GM12865 (cell line): ENCODE measurements at regions not wholly inside any gene's neighbourhood (a gene's known extent, or its start where the extent isn't known, plus 50 kb on each side); places are given as distances from the start of the nearest gene placed in this dataset.

Experiments used
- DNase-seq: peaks from one replicate; pipeline ENCODE4 v3.0.0; 2010; ENCODE audit warnings: low read depth
- H3K4me3 ChIP-seq: 2 replicates; pipeline ENCODE4 v1.5.1; 2011; ENCODE audit warnings: mild to moderate bottlenecking, low read depth, low read length, control low read depth
- CTCF ChIP-seq: IDR thresholded peaks from 2 replicates; pipeline ENCODE4 v1.5.1; 2011; ENCODE audit warnings: low read length, control low read depth, low read depth, inconsistent platforms; ENCODE audit not compliant: insufficient read depth; ENCODE audit errors: missing control alignments

GRCh38 chr11:37533087-37533486, 935.1 kb upstream of the RAG2 start:
- H3K4me3 ChIP-seq = no peak overlapping the region
- no peak for DNase-seq
- no peak for TF ChIP-seq CTCF

GRCh38 chr11:37532271-37532670, 934.2 kb upstream of the RAG2 start:
- H3K4me3 ChIP-seq = no peak overlapping the region
- no peak for DNase-seq
- no peak for TF ChIP-seq CTCF

GRCh38 chr11:37527545-37527944, 929.5 kb upstream of the RAG2 start:
- TF ChIP-seq CTCF = no peak
- no peak for DNase-seq
- H3K4me3 ChIP-seq = no peak overlapping the region

DNA sequence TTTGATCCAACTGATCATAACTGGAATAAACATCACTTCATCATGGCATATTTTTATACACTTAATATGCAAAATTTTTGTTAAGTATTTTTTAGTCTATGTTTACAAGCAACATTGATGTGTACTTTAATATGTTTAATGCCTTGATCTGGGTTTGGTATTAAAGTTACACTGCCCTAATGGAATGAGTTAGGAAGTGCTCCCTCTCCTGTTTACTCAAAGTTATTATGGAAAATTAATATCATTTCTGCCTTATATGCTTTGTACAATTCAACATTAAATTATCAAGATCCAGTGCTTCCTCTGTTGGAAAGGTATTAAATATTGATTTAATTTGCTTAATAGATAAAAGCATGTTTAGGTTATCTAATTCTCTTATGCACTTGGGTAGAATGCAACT, 927.3 kb upstream of the RAG2 start:
- no peak overlapping the region for H3K4me3 ChIP-seq
- no peak for DNase-seq
- TF ChIP-seq CTCF = no peak

DNA sequence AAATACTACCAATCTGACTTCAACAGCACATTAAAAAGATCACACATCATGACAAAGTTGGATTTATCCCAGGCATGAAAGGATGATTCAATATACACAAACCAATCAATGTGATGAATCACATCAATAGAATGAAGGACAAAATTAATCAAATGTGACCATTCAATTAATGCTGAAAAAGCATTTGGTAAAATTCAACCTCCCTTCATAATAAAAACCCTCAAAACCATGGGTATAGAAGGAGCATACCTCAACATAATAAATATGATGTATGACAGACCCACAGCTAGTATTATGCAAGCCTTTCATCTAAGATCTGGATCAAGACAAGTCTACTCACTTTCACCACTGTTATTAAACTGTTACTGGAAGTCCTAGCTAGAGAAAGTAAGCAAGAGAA, 921.7 kb upstream of the RAG2 start:
- no peak for TF ChIP-seq CTCF
- no peak overlapping the region for H3K4me3 ChIP-seq
- no peak for DNase-seq

DNA sequence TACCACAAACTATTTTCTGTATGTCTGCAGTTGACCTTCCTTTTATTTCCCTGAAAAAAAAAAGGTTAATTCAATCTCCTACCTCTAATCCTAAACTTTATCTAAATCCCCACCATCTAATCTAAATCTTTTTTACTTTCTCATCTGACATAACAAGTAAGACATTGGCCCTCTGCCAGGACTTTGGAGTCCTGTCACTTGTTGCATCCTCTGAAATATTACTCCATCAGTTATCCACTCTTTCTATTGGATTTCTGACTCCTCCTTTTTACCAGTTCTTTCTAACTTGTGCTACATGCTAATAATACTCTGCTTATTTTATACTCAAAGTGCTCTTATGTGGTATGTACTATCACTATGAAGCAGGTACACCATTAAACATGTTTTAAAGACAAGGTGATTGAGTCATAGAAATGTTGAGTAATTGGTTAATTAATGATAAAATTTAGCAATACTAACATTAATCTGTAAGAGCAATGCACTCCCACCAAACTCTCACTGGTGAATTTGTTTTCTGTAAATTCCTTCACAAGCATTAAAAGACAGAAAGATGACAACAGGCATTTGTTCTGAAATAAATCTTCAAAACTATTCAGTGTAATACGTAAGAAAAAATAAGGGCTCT, 914.2 kb upstream of the RAG2 start:
- TF ChIP-seq CTCF = no peak
- no peak overlapping the region for H3K4me3 ChIP-seq
- DNase-seq = no peak

- H3K4me3 ChIP-seq = no peak overlapping the region
- TF ChIP-seq CTCF = no peak
- no peak for DNase-seq
These were observed 913.4 kb upstream of the RAG2 start for GRCh38 chr11:37511425-37511933.
